GM20000 (cell line): ENCODE measurements at regions not wholly inside any gene's neighbourhood (a gene's known extent, or its start where the extent isn't known, plus 50 kb on each side); places are given as distances from the start of the nearest gene placed in this dataset.

Experiments used
- DNase-seq: peaks from one replicate; pipeline ENCODE4 v3.0.0; 2012; ENCODE audit warnings: low spot score
- TF ChIP-seq, protein P1 (sequence below): IDR thresholded peaks from 2 replicates; pipeline ENCODE4 v1.5.1; 2012; ENCODE audit warnings: mild to moderate bottlenecking, control low read depth; ENCODE audit errors: extremely low read depth, missing control alignments

DNA sequence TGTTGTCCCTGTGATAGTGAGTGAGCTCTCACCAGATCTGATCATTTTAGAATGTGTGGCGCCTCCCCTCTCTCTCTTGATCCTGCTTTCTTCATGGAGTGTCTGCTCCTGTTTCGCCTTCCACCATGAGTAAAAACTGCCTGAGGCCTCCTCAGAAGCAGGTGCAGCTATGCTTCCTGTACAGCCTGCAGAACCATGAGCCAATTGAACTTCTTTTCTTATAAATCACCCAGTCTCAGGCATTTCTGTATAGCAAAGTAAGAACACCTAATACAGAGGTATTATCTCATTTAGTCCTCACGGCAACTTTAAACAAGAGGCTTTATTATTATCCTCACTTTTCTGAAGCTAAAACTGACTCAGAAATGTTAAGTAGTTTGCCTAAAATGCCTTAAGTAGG is 81.3 kb upstream of the BTG1 start:
- no peak for DNase-seq
- TF ChIP-seq, protein P1, sequence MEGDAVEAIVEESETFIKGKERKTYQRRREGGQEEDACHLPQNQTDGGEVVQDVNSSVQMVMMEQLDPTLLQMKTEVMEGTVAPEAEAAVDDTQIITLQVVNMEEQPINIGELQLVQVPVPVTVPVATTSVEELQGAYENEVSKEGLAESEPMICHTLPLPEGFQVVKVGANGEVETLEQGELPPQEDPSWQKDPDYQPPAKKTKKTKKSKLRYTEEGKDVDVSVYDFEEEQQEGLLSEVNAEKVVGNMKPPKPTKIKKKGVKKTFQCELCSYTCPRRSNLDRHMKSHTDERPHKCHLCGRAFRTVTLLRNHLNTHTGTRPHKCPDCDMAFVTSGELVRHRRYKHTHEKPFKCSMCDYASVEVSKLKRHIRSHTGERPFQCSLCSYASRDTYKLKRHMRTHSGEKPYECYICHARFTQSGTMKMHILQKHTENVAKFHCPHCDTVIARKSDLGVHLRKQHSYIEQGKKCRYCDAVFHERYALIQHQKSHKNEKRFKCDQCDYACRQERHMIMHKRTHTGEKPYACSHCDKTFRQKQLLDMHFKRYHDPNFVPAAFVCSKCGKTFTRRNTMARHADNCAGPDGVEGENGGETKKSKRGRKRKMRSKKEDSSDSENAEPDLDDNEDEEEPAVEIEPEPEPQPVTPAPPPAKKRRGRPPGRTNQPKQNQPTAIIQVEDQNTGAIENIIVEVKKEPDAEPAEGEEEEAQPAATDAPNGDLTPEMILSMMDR, result no peak

GRCh38 chr12:92226071-92226661 is 80.5 kb upstream of the BTG1 start:
- TF ChIP-seq, protein P1, result no peak
- no peak for DNase-seq

DNA sequence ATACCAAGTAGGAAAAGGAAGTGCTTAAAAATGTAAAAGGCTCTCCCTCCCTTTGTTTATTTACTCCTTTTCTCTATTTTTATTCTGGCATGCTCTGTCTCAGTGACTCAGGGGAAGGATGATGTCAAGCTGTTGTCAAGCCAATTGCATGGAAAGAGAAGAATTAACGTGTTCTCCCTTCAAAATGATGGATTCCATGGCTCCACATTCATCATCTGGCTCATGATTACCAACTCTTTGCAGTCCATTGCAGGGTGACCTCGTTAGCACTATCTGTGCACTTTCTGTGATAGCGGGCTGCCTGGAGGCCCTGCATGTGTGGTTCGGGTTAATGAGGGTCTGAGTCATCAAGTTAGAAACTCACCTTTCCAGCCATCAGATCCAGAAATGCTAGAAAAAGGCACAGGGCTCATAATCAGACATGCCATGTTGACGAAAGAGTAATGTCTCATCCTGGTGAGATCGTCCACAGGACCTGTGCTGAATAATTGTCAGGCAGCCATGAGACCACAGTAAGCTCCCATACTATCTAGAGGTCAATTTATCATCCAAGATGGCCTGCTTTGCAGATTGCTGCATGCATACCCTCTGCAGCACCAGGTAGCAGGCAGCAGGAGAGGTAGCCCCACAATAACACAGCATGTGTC is 79.2 kb upstream of the BTG1 start:
- DNase-seq, result no peak
- TF ChIP-seq, protein P1, result no peak

DNA sequence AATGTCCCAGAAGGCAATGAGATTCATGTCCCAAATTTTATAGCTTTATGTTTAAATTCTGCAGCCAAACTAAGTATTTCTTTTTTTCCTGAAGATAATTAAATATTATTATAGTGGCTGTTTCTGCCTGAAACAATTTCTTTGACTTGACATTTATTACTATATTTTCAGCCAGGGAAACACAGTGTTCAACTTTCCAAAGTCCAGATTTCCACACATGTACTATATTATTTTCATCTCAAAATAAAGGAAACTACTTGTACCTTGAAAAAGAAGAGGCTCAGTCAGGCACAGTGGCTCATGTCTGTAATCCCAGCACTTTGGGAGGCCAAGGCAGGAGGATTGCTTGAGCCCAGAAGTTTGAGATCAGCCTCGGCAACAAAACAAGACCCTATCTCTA is 77.8 kb upstream of the BTG1 start:
- DNase-seq, result no peak
- TF ChIP-seq, protein P1, result no peak

DNA sequence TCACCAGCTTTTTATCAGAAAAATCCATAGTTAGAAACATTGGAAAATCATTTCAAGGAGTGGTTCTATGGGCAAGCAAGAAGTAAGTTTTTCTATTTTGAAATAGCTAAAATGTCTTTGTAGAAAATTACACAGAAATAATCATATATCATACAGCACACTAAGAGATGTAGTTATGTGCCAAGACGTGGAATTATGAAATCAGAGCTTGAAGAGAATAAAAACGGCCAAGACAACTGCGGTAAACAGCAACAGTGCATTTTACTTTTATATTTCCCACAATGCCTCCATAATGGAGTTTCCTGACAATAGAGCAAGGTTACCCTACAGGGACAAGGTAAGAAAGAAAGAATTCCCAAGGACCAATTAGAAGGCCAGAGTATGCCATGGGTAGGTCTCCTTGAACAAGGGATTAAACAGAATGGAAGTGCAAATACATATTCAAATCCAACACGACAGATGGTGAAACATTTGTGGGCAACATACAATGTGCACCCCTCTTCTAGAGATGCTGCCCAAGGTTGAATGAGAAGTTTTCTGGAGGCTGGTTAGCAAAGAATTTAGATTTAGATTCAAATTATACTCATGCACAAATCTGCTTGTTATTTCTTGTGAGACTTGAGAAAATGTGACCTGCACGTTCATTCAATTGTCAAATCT is 76.1 kb upstream of the BTG1 start:
- no peak for DNase-seq
- TF ChIP-seq, protein P1, result no peak

DNA sequence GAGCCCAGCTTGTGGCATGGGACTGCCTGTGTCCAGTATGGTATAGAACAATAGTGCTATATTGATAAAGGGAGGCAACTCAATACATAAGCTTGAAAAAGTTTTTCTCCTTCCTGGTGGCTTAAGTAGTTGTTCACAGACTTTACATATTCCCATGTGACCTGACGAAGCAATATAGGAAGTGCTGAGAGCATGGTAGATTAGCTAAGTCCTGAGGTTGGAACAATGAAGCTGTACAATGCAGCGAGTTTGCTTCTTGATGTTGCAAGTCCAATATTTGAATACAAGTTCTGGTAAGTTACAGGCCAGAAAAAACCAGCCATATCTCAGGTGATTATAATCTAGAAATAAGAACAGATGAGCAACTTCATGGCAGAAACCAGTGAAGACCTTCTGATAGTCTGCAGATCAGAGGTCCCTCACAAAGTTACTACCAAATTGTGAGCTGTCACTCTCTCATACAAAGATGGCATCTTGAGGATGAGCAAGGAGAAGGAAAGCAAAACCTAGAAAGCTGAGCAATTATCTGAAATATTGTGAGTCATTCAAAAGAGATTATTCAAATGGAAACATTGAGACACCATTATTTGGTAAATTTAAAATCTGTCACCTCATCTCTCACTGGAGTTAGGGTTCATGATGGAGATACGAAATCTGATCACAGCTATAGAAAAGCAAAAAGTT is 72.9 kb upstream of the BTG1 start:
- TF ChIP-seq, protein P1, result no peak
- DNase-seq, result peak; percentile 13

DNA sequence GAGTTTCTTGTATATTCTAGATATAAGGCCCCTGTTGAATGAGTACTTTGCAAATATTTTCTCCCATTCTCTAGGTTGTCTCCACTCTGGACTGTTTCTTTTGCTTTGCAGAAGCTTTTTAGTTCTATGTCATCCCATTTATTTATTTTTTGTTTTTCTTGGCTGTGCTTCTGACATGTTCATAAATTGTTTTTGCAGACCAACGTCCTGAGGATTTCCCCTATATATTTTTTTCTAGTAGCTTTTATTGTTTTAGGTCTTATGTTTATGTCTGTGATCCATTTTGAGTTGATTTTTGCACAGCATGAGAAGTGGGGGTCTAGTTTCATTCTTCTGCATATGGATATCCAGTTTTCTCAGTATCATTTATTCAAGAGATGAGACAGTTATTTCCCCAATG is 70.4 kb upstream of the BTG1 start:
- TF ChIP-seq, protein P1, result no peak
- no peak for DNase-seq
